Ishikawa (cell line): ENCODE measurements at regions not wholly inside any gene's neighbourhood (a gene's known extent, or its start where the extent isn't known, plus 50 kb on each side); places are given as distances from the start of the nearest gene placed in this dataset.

Experiments
- CEBPB ChIP-seq: IDR thresholded peaks from 2 replicates; pipeline ENCODE4 v1.6.1; 2012
- CREB1 ChIP-seq: IDR thresholded peaks from 2 replicates; pipeline ENCODE4 v1.6.1; 2012; ENCODE audit warnings: low read depth
- EGR1 ChIP-seq: IDR thresholded peaks from 2 replicates; pipeline ENCODE4 v1.6.1; 2012
- EP300 ChIP-seq: IDR thresholded peaks from 2 replicates; pipeline ENCODE4 v1.6.1; 2012; ENCODE audit warnings: borderline replicate concordance
- FOXM1 ChIP-seq: IDR thresholded peaks from 2 replicates; pipeline ENCODE4 v1.6.1; 2012; ENCODE audit warnings: low read depth, borderline replicate concordance
- MAX ChIP-seq: IDR thresholded peaks from 2 replicates; pipeline ENCODE4 v1.6.1; 2012
- NFIC ChIP-seq: IDR thresholded peaks from 2 replicates; pipeline ENCODE4 v1.6.1; 2012
- RAD21 ChIP-seq: IDR thresholded peaks from 2 replicates; pipeline ENCODE4 v1.6.1; 2012; ENCODE audit warnings: low read depth
- REST ChIP-seq: IDR thresholded peaks from 2 replicates; pipeline ENCODE4 v1.6.1; 2012; ENCODE audit warnings: low read depth, mild to moderate bottlenecking
- TAF1 ChIP-seq: IDR thresholded peaks from 2 replicates; pipeline ENCODE4 v1.6.1; 2012; ENCODE audit warnings: low read depth, mild to moderate bottlenecking
- TCF12 ChIP-seq: IDR thresholded peaks from 2 replicates; pipeline ENCODE4 v1.6.1; 2012; ENCODE audit warnings: low read depth
- TEAD4 ChIP-seq: IDR thresholded peaks from 2 replicates; pipeline ENCODE4 v1.6.1; 2012
- USF1 ChIP-seq: IDR thresholded peaks from 2 replicates; pipeline ENCODE4 v1.6.1; 2012
- YY1 ChIP-seq: IDR thresholded peaks from 2 replicates; pipeline ENCODE4 v1.6.1; 2012; ENCODE audit warnings: low read depth
- ZBTB7A ChIP-seq: IDR thresholded peaks from 2 replicates; pipeline ENCODE4 v1.6.1; 2012; ENCODE audit warnings: low read depth

GRCh38 chr5:61215996-61216395, 53.7 kb upstream of the SMIM15 start:
- no peak for TF ChIP-seq EP300
- no peak for TF ChIP-seq MAX
- TF ChIP-seq YY1, result no peak
- TF ChIP-seq TEAD4, result no peak
- no peak for TF ChIP-seq EGR1
- no peak for TF ChIP-seq TAF1
- no peak for TF ChIP-seq CEBPB

- TF ChIP-seq NFIC, result no peak
- TF ChIP-seq MAX, result no peak
- no peak for TF ChIP-seq EP300
- no peak for TF ChIP-seq TEAD4
- TF ChIP-seq ZBTB7A, result no peak
- TF ChIP-seq TAF1, result no peak
- no peak for TF ChIP-seq REST
- no peak for TF ChIP-seq CEBPB
- no peak for TF ChIP-seq RAD21
- TF ChIP-seq FOXM1, result no peak
These were observed 54.5 kb upstream of the SMIM15 start for GRCh38 chr5:61216741-61217140.

GRCh38 chr5:61217214-61217613, 54.9 kb upstream of the SMIM15 start:
- TF ChIP-seq CREB1 (no peak), FOXM1 (no peak), TEAD4 (no peak), EGR1 (no peak), CEBPB (no peak), TCF12 (no peak), ZBTB7A (no peak), EP300 (no peak), REST (no peak), TAF1 (no peak), NFIC (no peak), MAX (no peak), USF1 (no peak), YY1 (no peak), RAD21 (no peak)

DNA sequence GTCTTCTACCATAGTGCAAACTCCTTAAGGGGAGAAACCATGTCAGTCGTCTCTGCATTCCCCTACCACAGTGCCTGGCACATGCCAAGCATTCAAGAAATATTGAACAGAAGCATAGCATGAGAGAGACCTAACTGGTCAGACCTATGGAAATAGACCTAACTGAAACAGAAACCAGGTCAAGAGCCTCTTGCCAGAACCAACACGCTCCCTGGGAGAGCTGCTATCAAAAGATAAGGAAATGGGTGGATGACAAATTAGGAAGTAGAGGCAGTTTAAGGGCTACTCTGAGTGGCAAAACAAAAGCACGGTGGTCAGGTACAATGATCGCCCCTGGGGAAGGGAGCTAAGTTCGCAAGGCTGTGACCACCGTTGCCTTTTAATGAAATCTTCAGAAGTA, 66.0 kb upstream of the SMIM15 start:
- TF ChIP-seq EGR1 (no peak), NFIC (no peak), ZBTB7A (no peak), USF1 (no peak), CREB1 (no peak), TEAD4 (no peak), CEBPB (no peak), TAF1 (no peak), EP300 (no peak), RAD21 (no peak), REST (no peak), YY1 (no peak), TCF12 (no peak), MAX (no peak)
